ENCODE measurements at regions not wholly inside any gene's neighbourhood (a gene's known extent, or its start where the extent isn't known, plus 50 kb on each side); places are given as distances from the start of the nearest gene placed in this dataset.

DNA sequence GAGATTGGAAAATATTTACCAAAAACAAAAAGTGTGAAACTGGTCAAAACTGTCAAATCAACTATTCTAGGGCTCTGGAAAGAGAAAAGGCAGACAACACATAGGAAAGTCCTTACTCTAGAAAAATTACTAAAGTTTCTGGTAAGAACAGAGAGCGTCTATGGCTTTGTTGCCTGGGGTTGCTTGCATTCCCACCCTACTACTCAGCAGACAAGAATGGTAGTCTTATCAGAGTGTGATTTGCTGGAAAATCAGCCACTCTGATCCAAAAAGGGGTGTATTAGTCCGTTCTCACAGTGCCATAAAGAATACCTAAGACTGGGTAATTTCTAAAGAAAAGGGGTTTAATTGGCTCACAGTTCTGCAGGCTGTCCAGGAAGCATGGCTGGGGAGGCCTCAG lies 50.3 kb upstream of the CDH20 start:
- DNase-seq, result no peak

All from NCI-H524 treated with DMSO at 0.1 percent for 48 hours (cell line).